ENCODE measurements at regions not wholly inside any gene's neighbourhood (a gene's known extent, or its start where the extent isn't known, plus 50 kb on each side); places are given as distances from the start of the nearest gene placed in this dataset.

DNA sequence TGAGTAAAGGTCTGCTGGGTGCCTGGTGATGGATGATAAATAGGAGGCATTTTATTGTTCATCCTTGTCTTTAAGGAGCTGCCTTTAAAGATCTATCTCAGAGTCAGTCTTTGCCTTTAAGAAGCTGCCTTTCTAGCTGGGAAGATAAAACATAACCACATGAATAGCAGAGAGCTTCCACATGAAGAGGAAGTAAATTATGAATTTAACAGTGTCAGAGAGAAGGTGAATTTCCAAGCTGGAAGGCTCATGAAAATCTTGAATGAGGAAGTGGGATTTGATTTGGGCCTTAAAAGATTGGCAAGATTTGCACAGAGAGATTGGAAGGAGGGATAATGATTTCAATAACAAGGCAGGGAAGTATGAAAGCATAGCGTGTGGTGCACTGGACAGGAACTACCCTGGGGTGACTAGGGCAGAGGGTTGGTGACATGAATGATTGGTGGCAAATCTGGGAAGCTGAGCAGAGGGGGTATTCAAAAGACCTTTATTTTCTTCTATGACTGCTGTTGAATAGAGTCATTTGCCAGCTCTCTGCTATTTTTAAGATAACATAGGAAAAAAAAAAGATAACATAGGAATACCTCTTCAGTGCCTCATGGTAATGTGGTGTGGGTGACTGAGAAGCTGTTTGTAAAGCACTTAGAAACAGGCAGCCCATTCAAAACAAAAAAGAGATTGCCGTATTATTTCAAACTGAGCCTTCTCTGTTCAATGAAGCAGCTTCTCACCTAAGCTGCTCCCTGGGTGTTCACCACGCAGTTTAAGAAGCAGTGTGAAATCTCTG lies 591.6 kb downstream of the PKHD1 start:
- no peak for DNase-seq
- peaks cover 0 to 11% (median 0%) of the 10 kb centered on the region in 5 donors for H3K4me1 ChIP-seq (ENCODE audit: control insufficient read depth in 5 of 5, insufficient read depth in 5 of 5, low read length in 5 of 5)
- H3K9ac ChIP-seq (ENCODE audit: insufficient read depth in 1 of 2, low read length in 2 of 2): no peak overlapping the region
- H3K27ac ChIP-seq (ENCODE audit: low read depth in 1 of 2, low read length in 1 of 2): no peak overlapping the region
- H3K36me3 ChIP-seq (ENCODE audit: control insufficient read depth in 4 of 4, insufficient read depth in 4 of 4, low read length in 4 of 4): no peaks in the 10 kb centered on the region
- H3K4me3 ChIP-seq: no peak overlapping the region
- TF ChIP-seq, protein P1, sequence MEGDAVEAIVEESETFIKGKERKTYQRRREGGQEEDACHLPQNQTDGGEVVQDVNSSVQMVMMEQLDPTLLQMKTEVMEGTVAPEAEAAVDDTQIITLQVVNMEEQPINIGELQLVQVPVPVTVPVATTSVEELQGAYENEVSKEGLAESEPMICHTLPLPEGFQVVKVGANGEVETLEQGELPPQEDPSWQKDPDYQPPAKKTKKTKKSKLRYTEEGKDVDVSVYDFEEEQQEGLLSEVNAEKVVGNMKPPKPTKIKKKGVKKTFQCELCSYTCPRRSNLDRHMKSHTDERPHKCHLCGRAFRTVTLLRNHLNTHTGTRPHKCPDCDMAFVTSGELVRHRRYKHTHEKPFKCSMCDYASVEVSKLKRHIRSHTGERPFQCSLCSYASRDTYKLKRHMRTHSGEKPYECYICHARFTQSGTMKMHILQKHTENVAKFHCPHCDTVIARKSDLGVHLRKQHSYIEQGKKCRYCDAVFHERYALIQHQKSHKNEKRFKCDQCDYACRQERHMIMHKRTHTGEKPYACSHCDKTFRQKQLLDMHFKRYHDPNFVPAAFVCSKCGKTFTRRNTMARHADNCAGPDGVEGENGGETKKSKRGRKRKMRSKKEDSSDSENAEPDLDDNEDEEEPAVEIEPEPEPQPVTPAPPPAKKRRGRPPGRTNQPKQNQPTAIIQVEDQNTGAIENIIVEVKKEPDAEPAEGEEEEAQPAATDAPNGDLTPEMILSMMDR (IDR thresholded peaks at IDR 0.05; ENCODE audit: control extremely low read depth, extremely low read depth): no peak
- WGBS, 2 donors: 60 to 67% methylated on average over 3 of the region's 3 CpGs
- H3K27me3 ChIP-seq (ENCODE audit: control insufficient read depth in 3 of 3, insufficient read depth in 3 of 3, low read length in 2 of 3): no peaks in the 10 kb centered on the region
- peaks cover 0 to 2% (median 0%) of the 10 kb centered on the region in 4 donors for H3K9me3 ChIP-seq (ENCODE audit: control insufficient read depth in 4 of 4, insufficient read depth in 3 of 4, low read length in 3 of 4)
- ATAC-seq (ENCODE audit: insufficient read depth, low FRiP score): no peak

DNA sequence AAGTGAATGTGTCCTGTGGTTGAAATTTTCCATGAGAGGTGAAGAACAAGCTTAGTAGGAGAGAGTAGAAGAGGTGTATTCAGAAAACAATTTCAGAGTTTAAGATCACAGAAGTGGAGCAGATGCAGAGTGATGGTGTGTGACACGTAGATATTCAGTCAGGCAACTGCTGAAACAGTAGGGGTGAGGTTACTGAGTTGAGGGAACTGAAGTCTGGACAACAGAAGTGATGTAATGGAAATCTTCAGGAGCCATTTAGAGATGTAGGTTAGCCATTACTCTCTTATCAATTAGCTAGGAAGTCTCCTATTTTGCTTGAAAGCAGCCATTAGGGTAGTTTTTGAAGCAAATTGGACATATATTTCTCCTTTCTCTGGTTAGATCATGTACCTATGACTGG lies 584.4 kb downstream of the PKHD1 start:
- no peak for ATAC-seq (ENCODE audit: insufficient read depth, low FRiP score)
- no peak for DNase-seq
- H3K27me3 ChIP-seq (ENCODE audit: control insufficient read depth in 3 of 3, insufficient read depth in 3 of 3, low read length in 2 of 3): no peaks in the 10 kb centered on the region
- TF ChIP-seq, protein P1 (IDR thresholded peaks at IDR 0.05; ENCODE audit: control extremely low read depth, extremely low read depth): no peak
- H3K27ac ChIP-seq (ENCODE audit: low read depth in 1 of 2, low read length in 1 of 2): no peak overlapping the region
- H3K36me3 ChIP-seq (ENCODE audit: control insufficient read depth in 4 of 4, insufficient read depth in 4 of 4, low read length in 4 of 4): no peaks in the 10 kb centered on the region
- WGBS, 2 donors: 54 to 67% methylated on average over 1 of the region's 1 CpG
- H3K9me3 ChIP-seq (ENCODE audit: control insufficient read depth in 4 of 4, insufficient read depth in 3 of 4, low read length in 3 of 4): no peaks in the 10 kb centered on the region
- H3K9ac ChIP-seq (ENCODE audit: insufficient read depth in 1 of 2, low read length in 2 of 2): no peak overlapping the region
- H3K4me3 ChIP-seq: no peak overlapping the region
- no peaks in the 10 kb centered on the region for H3K4me1 ChIP-seq (ENCODE audit: control insufficient read depth in 5 of 5, insufficient read depth in 5 of 5, low read length in 5 of 5)

- ATAC-seq (ENCODE audit: insufficient read depth, low FRiP score): no peak
- Histone ChIP-seq H3K4me3 (no peak overlapping the region), H3K9ac (ENCODE audit: insufficient read depth in 1 of 2, low read length in 2 of 2) (no peak overlapping the region), H3K36me3 (ENCODE audit: control insufficient read depth in 4 of 4, insufficient read depth in 4 of 4, low read length in 4 of 4) (no peaks in the 10 kb centered on the region), H3K4me1 (ENCODE audit: control insufficient read depth in 5 of 5, insufficient read depth in 5 of 5, low read length in 5 of 5) (no peaks in the 10 kb centered on the region), H3K27ac (ENCODE audit: low read depth in 1 of 2, low read length in 1 of 2) (no peak overlapping the region), H3K9me3 (ENCODE audit: control insufficient read depth in 4 of 4, insufficient read depth in 3 of 4, low read length in 3 of 4) (no peaks in the 10 kb centered on the region), H3K27me3 (ENCODE audit: control insufficient read depth in 3 of 3, insufficient read depth in 3 of 3, low read length in 2 of 3) (no peaks in the 10 kb centered on the region)
- DNase-seq: no peak
- TF ChIP-seq, protein P1 (IDR thresholded peaks at IDR 0.05; ENCODE audit: control extremely low read depth, extremely low read depth): no peak
Observed at GRCh38 chr6:51505434-51505833, 582.0 kb downstream of the PKHD1 start.

- ATAC-seq (ENCODE audit: insufficient read depth, low FRiP score): no peak
- no peak overlapping the region for H3K9ac ChIP-seq (ENCODE audit: insufficient read depth in 1 of 2, low read length in 2 of 2)
- 89 to 92% methylated on average over 5 of the region's 5 CpGs for WGBS, 2 donors
- no peak overlapping the region for H3K4me3 ChIP-seq
- no peaks in the 10 kb centered on the region for H3K9me3 ChIP-seq (ENCODE audit: control insufficient read depth in 4 of 4, insufficient read depth in 3 of 4, low read length in 3 of 4)
- no peaks in the 10 kb centered on the region for H3K27me3 ChIP-seq (ENCODE audit: control insufficient read depth in 3 of 3, insufficient read depth in 3 of 3, low read length in 2 of 3)
- no peaks in the 10 kb centered on the region for H3K4me1 ChIP-seq (ENCODE audit: control insufficient read depth in 5 of 5, insufficient read depth in 5 of 5, low read length in 5 of 5)
- no peak for DNase-seq
- TF ChIP-seq, protein P1 (IDR thresholded peaks at IDR 0.05; ENCODE audit: control extremely low read depth, extremely low read depth): no peak
- no peaks in the 10 kb centered on the region for H3K36me3 ChIP-seq (ENCODE audit: control insufficient read depth in 4 of 4, insufficient read depth in 4 of 4, low read length in 4 of 4)
- no peak overlapping the region for H3K27ac ChIP-seq (ENCODE audit: low read depth in 1 of 2, low read length in 1 of 2)
Observed at GRCh38 chr6:51509597-51509996, 577.8 kb downstream of the PKHD1 start.
